ENCODE measurements at regions not wholly inside any gene's neighbourhood (a gene's known extent, or its start where the extent isn't known, plus 50 kb on each side); places are given as distances from the start of the nearest gene placed in this dataset.

GRCh38 chr4:124804584-124804983, 92.1 kb upstream of the ANKRD50 start:
- ChIA-PET POLR2A (no interaction called here), CTCF (no interaction called here)
- Mint-ChIP-seq H3K4me1 (no peaks in the 10 kb centered on the region), H3K36me3 (ENCODE audit: low read depth) (no peaks in the 10 kb centered on the region), H3K9me3 (no peaks in the 10 kb centered on the region), H3K27ac (no peak overlapping the region), H3K27me3 (no peaks in the 10 kb centered on the region), H3K4me3 (no peak overlapping the region)
- no peak for DNase-seq

DNA sequence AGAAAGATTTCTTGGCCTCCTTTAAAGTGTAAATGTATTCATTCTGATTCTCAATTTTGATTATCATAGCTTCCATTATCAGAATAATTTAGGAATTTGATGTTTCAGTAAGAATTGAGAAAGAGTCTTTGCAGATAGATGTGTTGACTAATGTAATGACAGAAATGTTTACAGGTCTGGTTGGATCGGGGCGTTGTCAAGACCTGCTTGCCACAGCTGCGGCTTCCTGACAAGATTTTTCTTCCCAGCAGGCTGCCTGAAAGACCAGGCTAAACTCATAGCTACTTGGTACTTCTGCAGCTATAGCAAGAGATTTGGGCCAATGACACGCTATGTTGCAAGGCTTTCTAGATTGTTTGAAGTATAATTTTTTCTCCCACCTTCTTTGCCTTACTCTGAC, 91.5 kb upstream of the ANKRD50 start:
- CTCF ChIA-PET: no interaction called here

DNA sequence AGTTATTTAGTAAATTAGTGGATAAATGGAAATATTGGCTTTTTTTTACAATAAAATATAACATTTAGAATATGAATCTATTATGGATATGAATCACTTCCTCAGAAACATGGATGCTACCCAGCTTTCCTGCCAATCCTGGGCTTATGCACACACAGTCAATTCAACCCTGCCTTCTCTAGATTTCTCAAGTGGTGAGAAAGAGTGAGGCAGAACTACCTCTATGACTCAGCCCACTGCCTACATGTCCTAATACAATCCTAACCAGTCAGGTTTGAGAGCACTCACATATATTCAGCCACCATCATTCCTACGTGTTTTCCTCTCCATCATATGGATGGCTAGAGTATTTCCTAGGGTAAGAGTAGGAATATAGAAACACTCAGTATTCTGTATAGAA, 91.1 kb upstream of the ANKRD50 start:
- H3K27me3 Mint-ChIP-seq: no peaks in the 10 kb centered on the region
- DNase-seq: no peak
- H3K36me3 Mint-ChIP-seq (ENCODE audit: low read depth): no peaks in the 10 kb centered on the region
- POLR2A ChIA-PET: no interaction called here
- H3K27ac Mint-ChIP-seq: no peak overlapping the region
- H3K4me3 Mint-ChIP-seq: no peak overlapping the region
- CTCF ChIA-PET: no interaction called here
- H3K9me3 Mint-ChIP-seq: no peaks in the 10 kb centered on the region
- no peaks in the 10 kb centered on the region for H3K4me1 Mint-ChIP-seq

More for the DNA sequence above, 91.5 kb upstream of the ANKRD50 start:
- no peak for DNase-seq
- POLR2A ChIA-PET: no interaction called here
- Mint-ChIP-seq H3K27me3 (no peaks in the 10 kb centered on the region), H3K36me3 (ENCODE audit: low read depth) (no peaks in the 10 kb centered on the region), H3K27ac (no peak overlapping the region), H3K4me1 (no peaks in the 10 kb centered on the region), H3K4me3 (no peak overlapping the region), H3K9me3 (no peaks in the 10 kb centered on the region)

DNA sequence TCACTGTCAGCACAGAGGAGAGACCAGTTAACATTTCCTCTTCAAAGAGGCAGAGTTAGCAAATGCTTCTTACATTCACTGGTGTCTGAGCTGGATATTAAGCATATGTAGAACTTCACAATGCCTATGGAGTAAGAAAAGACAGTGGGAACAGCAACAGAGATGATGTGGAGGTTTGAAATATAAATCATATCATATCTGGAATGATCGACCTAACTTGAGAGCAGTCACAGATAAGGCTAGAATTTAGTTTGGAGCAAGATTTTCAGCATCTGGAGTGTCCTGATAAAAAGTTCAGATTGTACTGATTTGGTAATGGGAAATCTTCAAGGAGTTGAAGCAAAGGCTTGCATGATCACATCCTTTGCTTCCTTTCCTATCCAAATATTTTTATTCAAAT, 90.5 kb upstream of the ANKRD50 start:
- ChIA-PET CTCF (no interaction called here), POLR2A (no interaction called here)

DNA sequence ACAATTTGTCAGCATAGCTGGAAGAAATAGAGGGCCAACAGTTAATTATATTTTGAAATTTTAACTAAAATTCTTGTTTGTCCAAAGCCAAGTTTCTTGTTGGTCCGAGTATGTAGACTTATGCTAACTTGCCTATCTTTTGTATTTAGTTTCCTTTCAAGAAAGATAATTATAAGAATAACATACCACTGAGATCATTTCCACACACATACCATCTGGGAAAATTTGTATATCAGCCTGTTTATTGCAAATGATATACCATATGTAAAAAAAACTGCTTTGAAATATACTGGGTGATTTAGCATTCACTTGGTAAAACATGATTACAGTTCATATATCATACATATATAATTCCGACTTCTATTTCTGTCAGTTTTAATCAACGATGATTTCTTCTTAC, 84.7 kb upstream of the ANKRD50 start:
- DNase-seq: no peak
- ChIA-PET POLR2A (no interaction called here), CTCF (no interaction called here)
- H3K4me3 Mint-ChIP-seq: no peak overlapping the region
- H3K27me3 Mint-ChIP-seq: no peaks in the 10 kb centered on the region
- H3K4me1 Mint-ChIP-seq: no peaks in the 10 kb centered on the region
- no peak overlapping the region for H3K27ac Mint-ChIP-seq
- no peaks in the 10 kb centered on the region for H3K36me3 Mint-ChIP-seq (ENCODE audit: low read depth)
- no peaks in the 10 kb centered on the region for H3K9me3 Mint-ChIP-seq

More for the DNA sequence above, 90.5 kb upstream of the ANKRD50 start:
- H3K4me3 Mint-ChIP-seq: no peak overlapping the region
- H3K4me1 Mint-ChIP-seq: no peaks in the 10 kb centered on the region
- DNase-seq: no peak
- no peaks in the 10 kb centered on the region for H3K27me3 Mint-ChIP-seq
- H3K27ac Mint-ChIP-seq: no peak overlapping the region
- H3K36me3 Mint-ChIP-seq (ENCODE audit: low read depth): no peaks in the 10 kb centered on the region
- no peaks in the 10 kb centered on the region for H3K9me3 Mint-ChIP-seq

GRCh38 chr4:124790471-124790870, 77.9 kb upstream of the ANKRD50 start:
- DNase-seq: no peak
- H3K9me3 Mint-ChIP-seq: no peaks in the 10 kb centered on the region
- no peaks in the 10 kb centered on the region for H3K36me3 Mint-ChIP-seq (ENCODE audit: low read depth)
- H3K4me1 Mint-ChIP-seq: no peaks in the 10 kb centered on the region
- CTCF ChIA-PET: no interaction called here
- no peak overlapping the region for H3K4me3 Mint-ChIP-seq
- POLR2A ChIA-PET: no interaction called here
- no peak overlapping the region for H3K27ac Mint-ChIP-seq
- H3K27me3 Mint-ChIP-seq: no peaks in the 10 kb centered on the region

GRCh38 chr4:124786634-124787033, 74.1 kb upstream of the ANKRD50 start:
- no peaks in the 10 kb centered on the region for H3K36me3 Mint-ChIP-seq (ENCODE audit: low read depth)
- no peak for DNase-seq
- CTCF ChIA-PET: no interaction called here
- no peak overlapping the region for H3K4me3 Mint-ChIP-seq
- POLR2A ChIA-PET: no interaction called here
- no peaks in the 10 kb centered on the region for H3K9me3 Mint-ChIP-seq
- no peaks in the 10 kb centered on the region for H3K27me3 Mint-ChIP-seq
- H3K27ac Mint-ChIP-seq: no peak overlapping the region
- H3K4me1 Mint-ChIP-seq: no peaks in the 10 kb centered on the region

DNA sequence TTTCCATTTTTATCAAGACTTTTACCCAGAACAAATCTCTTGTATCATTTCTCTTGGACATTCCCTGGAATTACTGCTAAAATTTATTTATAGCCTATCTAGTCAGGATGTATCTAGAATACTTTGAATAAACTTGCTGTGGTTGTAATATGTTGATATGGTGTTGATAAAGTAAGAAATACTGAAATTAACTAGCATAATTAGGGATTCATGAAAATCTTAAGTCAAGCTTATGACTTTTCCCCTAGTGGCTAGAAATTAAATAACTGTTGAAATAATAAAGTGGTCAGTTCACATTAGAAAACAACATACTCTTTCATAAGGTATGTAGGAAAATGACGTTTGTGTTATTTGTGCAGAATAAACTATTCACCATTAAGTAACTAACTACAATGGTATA, 73.1 kb upstream of the ANKRD50 start:
- no peak for DNase-seq
- H3K4me3 Mint-ChIP-seq: no peak overlapping the region
- no peaks in the 10 kb centered on the region for H3K9me3 Mint-ChIP-seq
- ChIA-PET POLR2A (no interaction called here), CTCF (no interaction called here)
- no peaks in the 10 kb centered on the region for H3K4me1 Mint-ChIP-seq
- H3K27ac Mint-ChIP-seq: no peak overlapping the region
- H3K36me3 Mint-ChIP-seq (ENCODE audit: low read depth): no peaks in the 10 kb centered on the region
- no peaks in the 10 kb centered on the region for H3K27me3 Mint-ChIP-seq

DNA sequence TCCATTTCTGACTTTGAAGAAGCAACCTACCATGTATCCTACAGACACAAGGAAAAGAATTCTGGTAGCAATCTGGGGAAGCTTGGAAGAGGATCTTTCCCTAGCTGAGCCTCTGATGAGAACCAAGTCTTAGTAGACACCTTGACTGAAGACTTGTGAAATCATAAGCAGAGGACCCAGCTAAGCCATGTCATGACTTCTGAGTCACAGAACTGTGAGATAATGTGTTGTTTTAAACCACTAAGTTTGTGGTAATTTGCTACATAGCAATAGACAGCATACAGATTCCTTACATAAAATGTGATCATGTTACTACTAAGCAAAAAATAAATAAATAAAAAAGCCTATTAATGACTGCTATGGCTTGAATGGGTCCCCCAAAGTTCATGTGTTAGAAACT, 71.3 kb upstream of the ANKRD50 start:
- Mint-ChIP-seq H3K27ac (no peak overlapping the region), H3K36me3 (ENCODE audit: low read depth) (no peaks in the 10 kb centered on the region), H3K4me1 (no peaks in the 10 kb centered on the region), H3K9me3 (no peaks in the 10 kb centered on the region), H3K27me3 (no peaks in the 10 kb centered on the region), H3K4me3 (no peak overlapping the region)
- DNase-seq: no peak
- ChIA-PET CTCF (no interaction called here), POLR2A (no interaction called here)

- DNase-seq: no peak
- POLR2A ChIA-PET: no interaction called here
- CTCF ChIA-PET: no interaction called here
- Mint-ChIP-seq H3K27ac (no peak overlapping the region), H3K9me3 (no peaks in the 10 kb centered on the region), H3K27me3 (no peaks in the 10 kb centered on the region), H3K4me3 (no peak overlapping the region), H3K4me1 (no peaks in the 10 kb centered on the region), H3K36me3 (ENCODE audit: low read depth) (no peaks in the 10 kb centered on the region)
These were observed 64.5 kb upstream of the ANKRD50 start for GRCh38 chr4:124777007-124777406.

- no peak for DNase-seq
- H3K36me3 Mint-ChIP-seq (ENCODE audit: low read depth): no peaks in the 10 kb centered on the region
- H3K4me1 Mint-ChIP-seq: no peaks in the 10 kb centered on the region
- POLR2A ChIA-PET: no interaction called here
- H3K27me3 Mint-ChIP-seq: no peaks in the 10 kb centered on the region
- no peak overlapping the region for H3K4me3 Mint-ChIP-seq
- no peaks in the 10 kb centered on the region for H3K9me3 Mint-ChIP-seq
- no peak overlapping the region for H3K27ac Mint-ChIP-seq
- CTCF ChIA-PET: no interaction called here
These were observed 56.2 kb upstream of the ANKRD50 start for GRCh38 chr4:124768596-124769365.

DNA sequence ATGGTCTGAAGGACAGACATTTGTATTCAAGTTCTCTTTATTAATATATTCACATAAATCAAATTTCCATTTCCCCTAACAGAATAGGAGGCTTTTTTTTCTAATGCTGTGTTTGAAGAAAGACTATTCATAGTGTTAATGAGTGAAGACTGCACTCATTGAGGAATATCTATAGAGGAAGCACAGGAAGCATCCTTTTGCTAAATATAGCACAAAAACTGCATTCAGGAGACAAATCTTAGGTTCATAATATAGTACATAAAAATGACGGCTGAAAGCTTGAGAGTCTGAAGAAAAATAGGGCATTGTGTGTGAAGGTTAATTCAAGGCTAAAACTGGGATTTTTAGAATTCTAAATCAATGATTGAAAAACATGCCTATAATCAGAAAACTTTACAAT, 50.4 kb upstream of the ANKRD50 start:
- H3K36me3 Mint-ChIP-seq (ENCODE audit: low read depth): no peaks in the 10 kb centered on the region
- H3K27me3 Mint-ChIP-seq: no peaks in the 10 kb centered on the region
- H3K4me1 Mint-ChIP-seq: no peaks in the 10 kb centered on the region
- H3K4me3 Mint-ChIP-seq: no peak overlapping the region
- H3K27ac Mint-ChIP-seq: no peak overlapping the region
- no peaks in the 10 kb centered on the region for H3K9me3 Mint-ChIP-seq
- POLR2A ChIA-PET: no interaction called here
- DNase-seq: no peak
- CTCF ChIA-PET: no interaction called here

Data from activated CD4-positive, alpha-beta T cell treated with anti-CD3 and anti-CD28 coated beads, Interleukin-2, amount 10 ng/mL, durations not matched to agents 7 days and 5 days (primary cell).